Superior temporal gyrus (tissue), 1 donor: ENCODE measurements at regions not wholly inside any gene's neighbourhood (a gene's known extent, or its start where the extent isn't known, plus 50 kb on each side); places are given as distances from the start of the nearest gene placed in this dataset.

Source experiments
- DNase-seq: peaks from one replicate; pipeline ENCODE4 v3.0.0-alpha.2; 2016; ENCODE audit errors: extremely low spot score

DNA sequence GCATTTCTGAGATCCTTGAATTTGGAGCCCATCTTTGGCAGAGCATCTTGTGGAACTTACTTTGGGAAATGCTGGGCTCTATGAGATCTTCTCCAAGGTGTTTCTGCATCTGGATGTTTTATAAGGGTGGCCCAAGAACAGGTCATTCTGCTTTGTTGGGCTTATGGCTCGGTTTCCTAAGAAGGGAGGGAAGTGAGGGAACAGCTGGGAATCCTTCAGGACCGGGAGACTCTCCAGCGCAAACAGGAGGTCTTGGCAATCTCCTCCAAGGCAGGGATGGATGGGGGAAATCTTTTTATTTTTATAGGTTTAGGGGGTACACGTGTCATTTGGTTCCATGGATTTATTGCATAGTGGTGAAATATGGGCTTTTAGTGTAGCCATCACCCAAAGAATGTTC is 54.7 kb downstream of the IRX3 start:
- no peak for DNase-seq

DNA sequence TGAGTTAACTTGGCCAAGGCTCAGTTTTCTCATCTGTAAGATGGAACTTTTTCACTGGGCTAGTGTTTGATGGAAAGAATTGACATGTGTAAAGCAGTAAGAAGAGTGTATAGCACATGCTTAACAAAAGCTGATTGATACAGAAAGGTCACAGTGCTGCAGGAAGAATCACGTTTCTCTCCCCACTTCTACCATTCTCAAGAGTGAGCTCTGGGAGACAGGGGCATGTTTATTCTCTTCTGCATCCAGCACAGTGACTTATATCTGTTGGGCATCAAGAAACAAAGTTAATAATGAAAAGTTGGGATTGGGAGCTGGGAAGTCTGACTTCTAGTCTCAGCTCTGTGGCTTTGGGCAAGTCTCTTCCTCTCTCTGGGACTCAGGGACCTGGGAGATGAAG is 55.3 kb downstream of the IRX3 start:
- DNase-seq, result no peak

DNA sequence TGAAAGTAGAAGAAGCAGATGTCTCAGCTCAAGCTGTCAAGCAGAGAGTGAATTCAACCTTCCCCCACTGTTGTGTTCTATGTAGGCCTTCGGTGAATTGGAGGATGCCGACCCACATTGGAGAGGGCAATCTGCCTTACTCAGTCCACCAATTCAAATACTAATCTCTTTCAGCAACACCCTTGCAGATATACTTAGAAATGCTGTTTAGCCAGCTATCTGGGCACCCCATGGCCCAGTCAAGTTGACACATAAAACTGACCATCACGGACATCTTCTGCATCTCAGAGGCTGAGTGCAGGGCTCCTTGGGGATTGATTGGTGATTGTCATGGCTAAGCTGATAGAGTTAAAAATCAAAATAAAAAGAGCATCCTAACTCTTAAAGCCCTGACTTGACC is 58.3 kb downstream of the IRX3 start:
- DNase-seq, result no peak

DNA sequence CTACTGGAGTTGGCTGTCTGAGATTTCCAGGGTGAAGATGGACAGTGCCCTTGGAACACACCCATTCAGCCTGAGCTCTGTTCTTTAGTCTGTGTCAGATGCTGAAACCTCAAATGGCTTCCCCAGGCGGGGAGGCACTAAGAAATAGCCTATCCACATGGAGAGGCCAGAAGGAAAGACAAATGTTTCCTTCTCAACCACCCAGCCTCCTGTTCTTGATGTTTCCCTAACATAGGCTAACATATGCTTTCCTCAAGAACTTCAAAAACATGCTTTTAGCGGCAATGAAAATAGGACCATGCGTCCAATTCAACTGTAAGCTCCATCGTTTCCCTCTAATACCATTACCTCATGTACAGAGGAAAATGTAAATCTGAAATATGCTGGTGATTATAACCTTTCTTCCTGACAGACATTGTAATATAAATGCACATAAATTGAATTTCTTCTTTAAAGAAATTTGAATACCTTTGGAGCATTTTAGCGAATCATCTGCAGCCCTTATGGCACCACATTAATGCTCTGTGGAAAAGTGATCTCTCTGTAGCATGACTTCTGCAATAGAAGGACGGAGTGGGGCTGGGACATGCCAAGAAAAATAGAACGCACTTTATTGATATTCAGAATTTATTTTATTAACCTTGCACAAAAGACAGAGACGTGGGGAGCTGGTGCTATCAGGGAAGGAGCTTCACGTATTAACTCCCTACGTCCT is 60.1 kb downstream of the IRX3 start:
- no peak for DNase-seq

DNA sequence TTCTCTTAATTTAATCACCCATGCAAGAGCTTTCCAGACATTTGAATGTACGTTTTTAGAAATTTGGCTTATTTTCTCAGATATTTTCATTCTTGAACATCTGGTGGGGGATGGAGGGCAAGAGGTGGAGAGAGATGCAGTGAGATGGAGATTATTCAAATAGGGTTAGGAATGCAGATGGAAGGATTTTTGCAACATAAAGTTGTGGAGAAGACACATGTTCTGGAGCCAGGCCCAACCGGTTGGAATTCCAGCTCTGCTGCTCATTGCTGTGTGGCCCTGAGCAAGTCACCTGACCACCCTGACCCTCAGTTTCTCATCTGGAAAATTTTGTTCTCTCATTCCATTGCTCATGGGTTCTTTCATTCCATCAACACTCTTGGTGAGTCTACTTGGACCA is 66.9 kb downstream of the IRX3 start:
- no peak for DNase-seq

DNA sequence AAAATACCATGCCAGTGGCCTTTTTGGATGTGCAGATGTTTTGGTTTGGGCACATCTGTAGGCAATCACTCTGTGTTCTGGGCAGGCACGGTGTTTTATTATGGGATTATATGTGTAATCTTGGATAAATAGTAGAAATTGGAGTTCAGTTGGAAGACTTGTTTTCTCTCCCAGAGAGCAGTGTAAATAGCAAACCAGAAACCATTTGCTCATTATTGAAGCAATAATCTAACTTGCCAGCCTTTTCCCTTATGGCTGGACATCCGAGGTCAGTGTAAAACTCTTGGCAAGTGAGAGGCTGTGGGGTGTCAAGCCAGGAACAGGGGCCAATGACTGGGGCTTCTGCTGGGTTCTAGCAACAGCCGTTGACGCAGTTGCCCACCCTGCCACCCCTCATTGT is 69.9 kb downstream of the IRX3 start:
- no peak for DNase-seq

DNA sequence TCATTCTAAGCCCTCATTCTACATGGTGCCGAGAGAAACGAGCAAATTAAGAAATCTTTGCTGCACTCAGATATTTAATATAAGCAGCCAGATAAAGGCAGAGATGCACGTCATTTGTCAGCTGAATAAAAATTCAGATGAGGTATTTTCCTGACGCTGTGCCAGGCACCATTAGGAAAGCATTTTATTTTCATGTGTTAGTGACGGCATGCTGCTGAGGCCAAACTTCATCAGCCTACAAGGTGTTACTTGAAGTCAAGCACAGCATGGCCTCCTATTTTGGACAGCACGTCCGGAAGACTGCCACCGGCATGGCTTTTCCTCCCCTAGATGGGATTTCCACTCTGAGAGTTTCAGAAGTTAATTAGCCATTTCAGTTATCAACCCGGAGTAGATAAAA is 70.3 kb downstream of the IRX3 start:
- DNase-seq, result no peak

DNA sequence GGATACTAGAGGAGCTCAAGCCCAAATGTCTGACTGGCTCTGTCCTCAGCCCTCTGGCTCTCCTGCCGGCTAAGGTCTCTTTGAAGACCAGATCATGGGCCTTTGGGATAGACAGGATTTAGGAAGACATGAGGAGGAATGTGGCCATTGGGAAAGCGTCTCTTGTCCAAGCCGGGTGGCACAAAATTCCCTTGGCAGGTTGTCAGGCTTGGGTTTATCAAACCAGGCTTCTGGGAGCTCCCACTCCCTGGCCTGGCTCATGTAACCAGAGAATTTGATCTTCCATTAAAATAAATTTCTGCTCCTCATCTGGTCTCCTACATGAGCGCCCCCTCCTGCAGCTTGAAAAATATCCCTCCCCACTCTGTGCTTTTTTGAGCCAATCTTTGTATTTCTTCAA is 71.1 kb downstream of the IRX3 start:
- DNase-seq, result no peak

DNA sequence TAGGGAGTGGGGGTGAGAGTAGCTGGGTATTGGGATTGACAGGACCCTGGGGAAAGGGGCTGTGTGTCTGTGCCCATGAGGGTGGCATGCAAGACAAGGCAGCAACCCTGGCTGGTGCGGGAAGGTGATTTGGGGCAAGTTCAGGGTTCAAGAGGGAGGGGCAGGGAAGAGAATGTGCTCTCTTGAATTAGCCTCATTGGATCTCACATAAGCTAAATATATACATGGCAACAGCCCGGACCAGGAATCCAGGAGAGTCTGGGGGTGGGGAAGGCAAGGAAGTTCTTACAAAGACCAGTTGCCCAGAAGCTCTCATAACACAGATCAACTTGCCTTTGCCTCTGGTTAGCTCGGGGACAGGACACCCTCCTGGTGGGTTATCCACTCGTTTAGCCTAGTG is 73.3 kb downstream of the IRX3 start:
- no peak for DNase-seq

DNA sequence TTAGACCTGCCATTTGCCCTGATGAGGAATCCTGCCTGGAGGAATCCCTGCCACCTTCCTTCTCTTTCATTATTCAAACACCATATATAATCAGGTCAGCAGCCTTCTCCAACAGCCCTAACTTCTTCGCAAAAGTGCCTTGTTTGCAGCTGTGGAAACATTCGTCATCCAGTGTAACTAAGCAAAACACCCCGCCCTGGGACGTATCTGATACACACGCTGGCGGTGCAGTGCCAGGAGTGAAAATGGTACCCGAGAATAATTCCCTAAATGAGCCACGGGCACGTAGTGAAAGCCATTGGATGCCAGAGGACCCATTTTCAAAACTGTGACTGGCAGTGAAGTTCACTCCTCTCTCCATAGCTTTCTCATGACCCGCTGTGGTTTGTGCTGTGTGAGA is 73.7 kb downstream of the IRX3 start:
- DNase-seq, result no peak

DNA sequence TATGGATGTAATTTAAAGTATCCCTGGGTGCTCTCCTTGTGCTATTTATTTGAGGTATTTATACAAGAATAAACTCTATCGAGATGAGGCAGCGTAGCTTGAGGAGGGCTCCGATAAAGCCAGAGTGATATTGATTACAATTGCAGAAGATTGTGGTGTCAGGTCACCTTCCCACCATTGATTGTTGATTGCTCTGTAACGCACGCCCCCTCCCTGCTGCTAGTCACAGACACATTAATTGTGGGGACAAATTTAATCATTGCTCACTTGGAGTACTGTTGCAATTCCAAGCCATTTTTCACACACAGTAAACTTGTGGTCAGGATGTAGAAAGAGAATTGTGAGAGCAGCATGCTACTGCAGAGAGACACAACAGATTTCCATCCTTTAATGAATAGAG is 75.4 kb downstream of the IRX3 start:
- DNase-seq, result no peak

DNA sequence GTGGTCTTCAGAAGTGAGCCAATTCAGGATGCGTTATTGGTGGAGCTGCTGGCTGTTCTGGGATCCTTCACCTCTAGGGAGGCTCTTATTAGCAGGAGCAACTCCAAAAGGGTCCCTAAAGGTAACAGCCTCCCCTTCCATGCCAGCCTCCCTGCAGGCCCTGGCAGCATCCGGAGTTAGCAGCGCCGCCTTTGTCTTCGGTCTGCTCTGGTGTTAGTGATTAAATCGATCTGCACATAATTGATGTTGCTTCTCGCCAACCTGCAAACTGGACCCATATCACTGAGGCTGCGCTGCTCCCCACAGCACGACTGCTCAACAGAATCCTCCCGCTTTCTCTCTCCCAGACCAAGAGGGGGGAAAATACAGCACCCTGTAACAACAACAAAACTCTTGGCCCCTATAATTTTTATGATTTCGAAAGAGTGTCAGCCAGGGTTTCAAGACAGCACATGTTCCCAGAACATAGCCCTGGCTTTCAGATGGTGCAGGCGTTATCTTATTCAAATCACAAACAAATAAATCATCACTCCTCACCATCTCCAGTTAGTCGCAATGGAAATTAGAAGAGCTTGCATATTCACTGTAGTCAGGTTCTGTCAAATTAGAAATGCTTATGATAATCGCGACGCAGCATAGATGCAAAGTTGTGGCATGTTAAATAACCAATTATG is 76.0 kb downstream of the IRX3 start:
- DNase-seq, result no peak

DNA sequence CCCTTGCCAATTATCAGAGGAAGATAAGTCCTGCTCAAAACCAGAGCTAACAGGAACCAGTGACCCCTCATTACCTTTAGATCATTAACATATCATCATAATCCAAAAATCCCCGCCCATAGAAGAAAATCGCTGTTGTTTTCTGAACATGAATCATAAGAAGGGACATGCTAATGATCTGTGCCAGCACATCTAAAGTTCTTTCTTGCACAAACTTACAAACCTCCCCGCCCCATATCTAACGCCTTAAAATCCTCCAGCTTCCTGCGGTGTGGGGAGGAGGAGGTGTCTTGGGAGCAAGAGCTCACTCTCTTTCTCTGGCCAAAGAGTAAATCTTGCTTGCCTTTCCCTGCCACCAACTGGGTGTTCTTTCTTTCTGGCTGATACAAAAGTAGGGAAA is 78.3 kb downstream of the IRX3 start:
- DNase-seq, result no peak

DNA sequence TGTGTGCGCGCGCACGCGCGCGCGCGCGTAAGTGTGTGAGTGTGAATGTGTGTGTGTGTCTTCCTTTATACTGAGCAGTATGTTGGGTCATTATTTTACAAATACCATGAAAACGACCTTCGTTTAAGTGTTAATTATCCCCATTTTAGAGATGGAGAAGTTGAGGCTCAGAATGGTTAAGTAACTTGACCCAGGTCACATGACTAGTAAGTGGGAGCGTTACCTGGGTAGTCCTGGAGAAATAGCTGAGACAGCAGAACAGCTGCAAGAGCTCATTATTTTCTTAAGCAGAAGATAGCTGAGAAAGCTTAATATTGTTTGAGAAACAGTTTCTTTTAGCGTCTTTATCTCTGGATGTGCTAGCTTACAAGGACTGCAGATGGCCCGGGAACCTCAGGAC is 78.8 kb downstream of the IRX3 start:
- DNase-seq, result no peak

DNA sequence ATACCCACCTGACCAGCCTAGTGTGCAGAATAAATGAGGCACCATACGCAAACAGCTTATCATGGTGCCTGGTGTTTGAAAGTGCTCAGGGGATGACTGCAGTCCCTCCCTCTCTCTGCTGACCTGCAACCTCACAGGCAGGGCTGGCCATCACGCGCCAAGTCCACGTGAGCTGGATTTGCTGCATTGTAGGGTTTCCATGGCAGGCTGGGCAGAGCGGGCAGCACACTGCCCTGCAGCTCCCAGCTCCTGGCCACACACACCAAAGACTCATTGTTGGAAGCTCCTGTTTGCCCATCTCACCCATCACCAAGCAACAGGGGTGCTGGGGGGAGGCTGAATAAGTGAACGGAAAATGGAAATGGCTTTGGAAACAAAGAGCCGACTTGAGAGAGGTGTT is 81.8 kb downstream of the IRX3 start:
- peak; percentile 14 for DNase-seq

DNA sequence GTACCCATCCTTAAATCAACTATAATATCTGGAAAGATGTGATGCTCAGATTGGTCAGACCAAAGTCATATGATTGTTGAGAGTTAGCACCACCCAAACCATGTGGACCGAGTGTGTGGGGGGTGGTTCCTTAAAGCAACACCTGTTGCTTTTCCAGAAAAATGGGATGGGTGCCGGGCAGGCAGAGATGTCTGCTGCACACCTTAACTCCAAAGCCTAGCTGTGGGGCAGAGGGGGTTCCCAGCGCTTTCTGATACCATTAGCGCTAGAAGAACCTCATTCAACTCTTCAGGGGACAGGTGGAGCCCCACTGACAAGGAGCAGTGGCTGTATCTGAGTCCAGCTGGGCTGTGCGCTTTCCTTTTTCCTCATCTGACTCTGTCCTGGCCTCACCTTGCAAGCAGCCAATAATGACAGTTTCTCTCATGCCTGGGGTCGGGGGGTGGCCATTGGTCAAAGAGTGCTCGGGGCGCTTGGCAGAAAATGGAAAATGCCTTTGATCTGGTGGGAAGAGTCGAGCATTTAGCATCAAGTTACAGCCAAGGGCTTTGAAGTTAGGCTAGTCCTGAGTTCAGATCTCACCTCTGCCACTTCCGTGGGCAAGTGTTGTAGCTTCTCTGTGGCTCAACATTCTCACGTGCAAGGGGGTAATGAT is 82.6 kb downstream of the IRX3 start:
- no peak for DNase-seq

DNA sequence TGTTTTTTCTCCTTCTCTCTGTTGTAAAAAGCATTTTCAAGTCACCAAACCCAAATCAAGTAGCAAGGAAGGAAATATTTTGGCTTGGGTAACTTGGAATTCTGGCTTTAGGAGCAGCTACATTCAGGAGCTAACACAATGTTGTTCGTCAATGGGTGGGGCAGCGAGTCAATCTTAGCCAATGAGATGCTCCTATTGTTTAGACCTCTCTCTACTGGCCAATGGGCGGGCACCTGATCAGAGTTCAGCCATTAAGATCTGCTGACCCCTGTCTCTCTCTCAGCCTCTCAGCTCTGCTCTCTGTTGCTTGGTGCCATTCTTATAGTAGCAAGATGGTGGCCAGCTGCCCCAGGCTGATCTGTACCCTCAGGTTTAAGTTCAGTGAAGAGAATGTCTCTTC is 83.2 kb downstream of the IRX3 start:
- no peak for DNase-seq
